Keratinocyte (primary cell): ENCODE measurements at regions not wholly inside any gene's neighbourhood (a gene's known extent, or its start where the extent isn't known, plus 50 kb on each side); places are given as distances from the start of the nearest gene placed in this dataset.

Experiments
- DNase-seq: peaks from one replicate; pipeline ENCODE4 v3.0.0-alpha.2; 2011; ENCODE audit warnings: low read depth, missing footprints, low spot score
- FAIRE-seq: peaks from 2 replicates; lab custom pipeline; 2011; peaks lifted over from hg19 to GRCh38; lab: Jason Lieb, UNC
- H2AFZ ChIP-seq: 2 replicates; pipeline ENCODE4 v1.6.0; 2012; ENCODE audit warnings: low read length, control low read depth, inconsistent platforms; ENCODE audit not compliant: control insufficient read depth
- H3K27ac ChIP-seq: 2 replicates; pipeline ENCODE4 v1.5.1; 2011; ENCODE audit warnings: low read length; ENCODE audit not compliant: control insufficient read depth, insufficient read depth
- H3K27me3 ChIP-seq: 3 replicates; pipeline ENCODE4 v1.6.0; 2011; ENCODE audit warnings: low read length; ENCODE audit not compliant: control insufficient read depth, insufficient read depth; ENCODE audit errors: extremely low read depth
- H3K36me3 ChIP-seq, 2 experiments: 2 replicates in 1 of 2; 3 replicates in 1 of 2; pipeline ENCODE4 v1.5.1; 2011; ENCODE audit warnings: low read length in 2 of 2, mild to moderate bottlenecking in 1 of 2; ENCODE audit not compliant: control insufficient read depth in 2 of 2, insufficient read depth in 2 of 2; ENCODE audit errors: extremely low read depth in 1 of 2
- H3K4me1 ChIP-seq: 3 replicates; pipeline ENCODE4 v1.5.1; 2011; ENCODE audit warnings: low read length; ENCODE audit not compliant: control insufficient read depth, insufficient read depth; ENCODE audit errors: extremely low read depth
- H3K4me2 ChIP-seq: 3 replicates; pipeline ENCODE4 v1.6.0; 2011; ENCODE audit warnings: low read depth, low read length; ENCODE audit not compliant: control insufficient read depth, insufficient read depth; ENCODE audit errors: extremely low read depth
- H3K4me3 ChIP-seq, 3 experiments: fragments of 200-600 bp in 1 of 3; sonication (generic) in 1 of 3; 2 replicates in 2 of 3; 3 replicates in 1 of 3; pipeline ENCODE4 v1.5.1; 2011 to 2016; ENCODE audit warnings: low read length in 3 of 3, mild to moderate bottlenecking in 3 of 3, control low read depth in 2 of 3, inconsistent platforms in 1 of 3, low read depth in 1 of 3, mixed read lengths in 1 of 3, mixed run types in 1 of 3, moderate library complexity in 1 of 3; ENCODE audit not compliant: control insufficient read depth in 2 of 3, insufficient read depth in 2 of 3; ENCODE audit errors: extremely low read depth in 1 of 3
- H3K79me2 ChIP-seq: 2 replicates; pipeline ENCODE4 v1.6.0; 2012; ENCODE audit warnings: low read length; ENCODE audit not compliant: control insufficient read depth, insufficient read depth
- H3K9ac ChIP-seq: 3 replicates; pipeline ENCODE4 v1.6.0; 2011; ENCODE audit warnings: low read length; ENCODE audit not compliant: control insufficient read depth, insufficient read depth; ENCODE audit errors: extremely low read depth
- H3K9me1 ChIP-seq: 3 replicates; pipeline ENCODE4 v1.6.0; 2011; ENCODE audit warnings: low read length; ENCODE audit not compliant: control insufficient read depth, insufficient read depth; ENCODE audit errors: extremely low read depth
- H3K9me3 ChIP-seq: 2 replicates; pipeline ENCODE4 v1.5.1; 2012; ENCODE audit warnings: low read depth, low read length; ENCODE audit not compliant: control insufficient read depth
- H4K20me1 ChIP-seq: 3 replicates; pipeline ENCODE4 v1.6.0; 2011; ENCODE audit warnings: low read length; ENCODE audit not compliant: control insufficient read depth, insufficient read depth; ENCODE audit errors: extremely low read depth
- CTCF ChIP-seq, 3 experiments: IDR thresholded peaks in 1 of 3; conservative IDR thresholded peaks in 1 of 3; optimal IDR thresholded peaks in 1 of 3; 2 replicates in 2 of 3; 3 replicates in 1 of 3; pipeline versions ENCODE3 to v1.5.1; 2011; ENCODE audit warnings: low read length in 3 of 3, mild to moderate bottlenecking in 3 of 3, moderate library complexity in 2 of 3, control low read depth in 1 of 3, inconsistent platforms in 1 of 3; ENCODE audit not compliant: insufficient read depth in 2 of 3; ENCODE audit errors: extremely low read depth in 1 of 3
- EZH2 ChIP-seq: IDR thresholded peaks from one replicate; pipeline ENCODE4 v1.6.1; 2012; ENCODE audit warnings: inconsistent platforms, mild to moderate bottlenecking, low read length, moderate library complexity
- dilution Hi-C: fragments of 300-500 bp; cut with MboI; formaldehyde crosslinking; loops from one replicate; pipeline ENCODE4 v1.7.0; 2020; ENCODE audit warnings: low sequenced_read_pairs; ENCODE audit not compliant: extremely low pct_ligation_motif_present

GRCh38 chr13:89968470-89968869 is 1379.0 kb upstream of the MIR17HG start:
- no peak for TF ChIP-seq CTCF (optimal IDR thresholded peaks at IDR 0.05 in 1 of 3, IDR thresholded peaks at IDR 0.05 in 1 of 3, conservative IDR thresholded peaks at IDR 0.05 in 1 of 3; ENCODE audit: extremely low read depth in 1 of 3, insufficient read depth in 2 of 3, low read length in 3 of 3)

GRCh38 chr13:89970353-89970709 is 1377.2 kb upstream of the MIR17HG start:
- FAIRE-seq, result no peak
- dilution Hi-C loops, result no loop called here
- Histone ChIP-seq H3K9me3 (no peaks in the 10 kb centered on the region), H4K20me1 (no peaks in the 10 kb centered on the region), H2AFZ (no peak overlapping the region), H3K9ac (no peak overlapping the region), H3K9me1 (no peaks in the 10 kb centered on the region), H3K27ac (no peak overlapping the region), H3K4me1 (no peaks in the 10 kb centered on the region), H3K27me3 (no peaks in the 10 kb centered on the region), H3K4me3 (no peak overlapping the region), H3K4me2 (no peak overlapping the region), H3K79me2 (no peaks in the 10 kb centered on the region), H3K36me3 (no peaks in the 10 kb centered on the region)
- no peak for TF ChIP-seq CTCF (optimal IDR thresholded peaks at IDR 0.05 in 1 of 3, IDR thresholded peaks at IDR 0.05 in 1 of 3, conservative IDR thresholded peaks at IDR 0.05 in 1 of 3; ENCODE audit: extremely low read depth in 1 of 3, insufficient read depth in 2 of 3, low read length in 3 of 3)
- TF ChIP-seq EZH2, result no peak
- no peak for DNase-seq

More at GRCh38 chr13:89968470-89968869, 1379.0 kb upstream of the MIR17HG start:
- Histone ChIP-seq H3K4me3 (no peak overlapping the region), H3K9ac (no peak overlapping the region), H2AFZ (no peak overlapping the region), H3K27ac (no peak overlapping the region), H3K36me3 (no peaks in the 10 kb centered on the region), H3K4me2 (no peak overlapping the region), H3K4me1 (no peaks in the 10 kb centered on the region), H3K9me3 (no peaks in the 10 kb centered on the region), H4K20me1 (no peaks in the 10 kb centered on the region), H3K27me3 (no peaks in the 10 kb centered on the region), H3K79me2 (no peaks in the 10 kb centered on the region), H3K9me1 (no peaks in the 10 kb centered on the region)
- dilution Hi-C loops, result no loop called here
- no peak for DNase-seq
- no peak for FAIRE-seq
